Mesendoderm (in vitro differentiated cells): ENCODE measurements at regions not wholly inside any gene's neighbourhood (a gene's known extent, or its start where the extent isn't known, plus 50 kb on each side); places are given as distances from the start of the nearest gene placed in this dataset.

ENCODE experiments used
- DNase-seq: peaks from one replicate; pipeline ENCODE4 v3.0.0; 2013
- H2AK5ac ChIP-seq: 2 replicates; pipeline ENCODE4 v1.6.1; 2013; ENCODE audit warnings: low read length, inconsistent platforms
- H2BK120ac ChIP-seq: 2 replicates; pipeline ENCODE4 v1.6.1; 2013; ENCODE audit warnings: low read depth, mild to moderate bottlenecking, low read length, moderate library complexity, mixed read lengths
- H2BK15ac ChIP-seq: replicated peaks from 2 replicates; pipeline ENCODE4 v1.6.1; 2013; ENCODE audit warnings: low read depth, mild to moderate bottlenecking, moderate library complexity
- H2BK5ac ChIP-seq: 2 replicates; pipeline ENCODE4 v1.6.1; 2013; ENCODE audit warnings: low read length, inconsistent platforms
- H3K18ac ChIP-seq: 2 replicates; pipeline ENCODE4 v1.6.1; 2013; ENCODE audit warnings: mild to moderate bottlenecking, low read length, mixed read lengths
- H3K23ac ChIP-seq: one replicate; pipeline ENCODE4 v1.6.1; 2013; ENCODE audit warnings: low read length
- H3K27ac ChIP-seq: 2 replicates; pipeline ENCODE4 v1.5.1; 2013; ENCODE audit warnings: low read depth, mild to moderate bottlenecking, inconsistent platforms, low read length, moderate library complexity
- H3K27me3 ChIP-seq: 2 replicates; pipeline ENCODE4 v1.6.1; 2013; ENCODE audit warnings: low read length, control low read depth, mild to moderate bottlenecking, inconsistent platforms; ENCODE audit not compliant: insufficient read depth, poor library complexity
- H3K36me3 ChIP-seq: 2 replicates; pipeline ENCODE4 v1.6.1; 2013; ENCODE audit warnings: low read length, inconsistent platforms; ENCODE audit not compliant: control insufficient read depth, insufficient read depth
- H3K4ac ChIP-seq: one replicate; pipeline ENCODE4 v1.6.1; 2013; ENCODE audit warnings: low read depth, mild to moderate bottlenecking, low read length, moderate library complexity
- H3K4me1 ChIP-seq: 2 replicates; pipeline ENCODE4 v1.6.1; 2013; ENCODE audit warnings: low read depth, low read length, inconsistent platforms; ENCODE audit not compliant: control insufficient read depth
- H3K4me2 ChIP-seq: 2 replicates; pipeline ENCODE4 v1.6.1; 2013; ENCODE audit warnings: low read length
- H3K4me3 ChIP-seq: 2 replicates; pipeline ENCODE4 v1.5.1; 2013; ENCODE audit warnings: mild to moderate bottlenecking, low read length
- H3K56ac ChIP-seq: one replicate; pipeline ENCODE4 v1.6.1; 2013; ENCODE audit warnings: low read length
- H3K79me1 ChIP-seq: 2 replicates; pipeline ENCODE4 v1.6.1; 2013; ENCODE audit warnings: low read length, inconsistent platforms
- H3K79me2 ChIP-seq: 2 replicates; pipeline ENCODE4 v1.6.1; 2013; ENCODE audit warnings: mild to moderate bottlenecking, low read length; ENCODE audit not compliant: control insufficient read depth, insufficient read depth
- H3K9ac ChIP-seq: 2 replicates; pipeline ENCODE4 v1.6.1; 2013; ENCODE audit warnings: low read length, inconsistent platforms
- H4K5ac ChIP-seq: one replicate; pipeline ENCODE4 v1.6.1; 2013; ENCODE audit warnings: low read length
- H4K8ac ChIP-seq: one replicate; pipeline ENCODE4 v1.6.1; 2013; ENCODE audit warnings: low read depth, mild to moderate bottlenecking, control low read depth, low read length, moderate library complexity
- WGBS: extraction: QIAGEN DNeasy Blood & Tissue Kit; methylation state at CpG from one replicate; pipeline ENCODE4 v1.1.7; 2013; ENCODE audit warnings: low lambda C conversion rate, missing lambda C conversion rate; ENCODE audit not compliant: insufficient coverage; ENCODE audit errors: extremely low coverage; 5-methylcytosine and 5-hydroxymethylcytosine counted together

DNA sequence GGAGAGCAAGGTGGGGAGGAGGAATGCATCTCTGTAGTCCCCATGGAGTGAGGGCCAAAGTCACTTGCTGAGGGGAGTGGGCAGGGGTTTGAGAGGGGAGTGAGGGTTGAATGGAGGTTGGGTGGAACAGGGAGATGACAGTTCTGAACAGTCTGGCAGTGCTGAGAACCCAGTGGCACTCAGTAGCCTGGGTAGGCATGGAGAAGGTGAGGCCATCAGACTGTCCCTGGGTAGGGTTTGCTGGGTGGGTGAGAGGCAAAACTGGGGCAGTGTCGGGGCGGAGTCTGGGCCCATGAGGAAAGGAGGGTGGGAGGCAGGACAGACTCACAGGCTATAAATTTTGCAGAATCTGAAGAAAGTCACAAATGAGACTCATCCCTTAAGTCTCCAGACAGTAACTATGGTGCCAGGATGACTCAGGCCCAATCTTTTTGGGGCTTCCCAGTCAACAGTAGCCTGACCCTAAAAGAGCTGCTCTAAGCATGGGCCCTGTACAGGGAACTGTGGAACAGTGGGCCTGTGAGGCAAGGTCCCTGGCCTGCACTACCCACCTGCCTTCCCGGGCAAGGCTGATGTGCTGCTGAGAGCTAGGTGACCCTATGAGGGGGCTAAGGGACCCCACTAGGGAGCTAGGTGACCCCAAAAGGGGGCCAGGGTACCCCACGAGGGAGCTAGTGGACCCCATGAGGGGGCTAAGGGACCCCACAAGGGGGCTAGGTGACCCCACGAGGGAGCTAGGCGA, 51.0 kb upstream of the DMRTB1 start:
- Histone ChIP-seq H4K5ac (no peak overlapping the region), H2BK120ac (no peak overlapping the region), H3K27ac (no peak overlapping the region), H3K4me1 (peaks cover 4% of the 10 kb centered on the region), H2AK5ac (peak overlapping the region; percentile 49), H3K79me1 (no peaks in the 10 kb centered on the region), H3K4ac (no peak overlapping the region), H3K9ac (no peak overlapping the region), H4K8ac (no peak overlapping the region), H3K56ac (peak overlapping the region; percentile 6), H3K18ac (peak overlapping the region; percentile 29), H2BK15ac (no peak overlapping the region), H3K79me2 (no peaks in the 10 kb centered on the region), H3K4me3 (no peak overlapping the region), H3K27me3 (no peaks in the 10 kb centered on the region), H2BK5ac (no peak overlapping the region), H3K23ac (no peak overlapping the region), H3K36me3 (no peaks in the 10 kb centered on the region), H3K4me2 (no peak overlapping the region)
- WGBS = no CpG with 5 or more reads among the region's 6 CpGs
- DNase-seq = no peak

DNA sequence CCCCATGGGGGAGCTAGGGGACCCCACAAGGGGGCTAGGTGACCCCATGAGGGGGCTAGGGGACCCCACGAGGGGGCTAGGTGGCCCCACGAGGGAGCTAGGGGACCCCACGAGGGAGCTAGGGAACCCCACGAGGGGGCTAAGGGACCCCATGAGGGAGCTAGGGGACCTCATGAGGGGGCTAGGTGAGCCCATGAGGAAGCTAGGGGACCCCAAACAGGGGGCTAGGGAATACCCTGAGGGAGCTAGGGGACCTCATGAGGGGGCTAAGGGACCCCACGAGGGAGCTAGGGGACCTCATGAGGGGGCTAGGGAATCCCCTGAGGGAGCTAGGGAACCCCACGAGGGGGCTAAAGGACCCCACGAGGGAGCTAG, 50.5 kb upstream of the DMRTB1 start:
- no peaks in the 10 kb centered on the region for H3K79me2 ChIP-seq
- H3K23ac ChIP-seq = no peak overlapping the region
- H3K4ac ChIP-seq = peak overlapping the region; percentile 8
- H2BK5ac ChIP-seq = no peak overlapping the region
- no peak overlapping the region for H3K27ac ChIP-seq
- H3K4me3 ChIP-seq = no peak overlapping the region
- H4K5ac ChIP-seq = no peak overlapping the region
- H3K27me3 ChIP-seq = no peaks in the 10 kb centered on the region
- H2BK120ac ChIP-seq = no peak overlapping the region
- no peak overlapping the region for H3K9ac ChIP-seq
- H3K18ac ChIP-seq = peak overlapping the region; percentile 29
- no peak overlapping the region for H4K8ac ChIP-seq
- peaks cover 7% of the 10 kb centered on the region for H3K4me1 ChIP-seq
- DNase-seq = no peak
- no peaks in the 10 kb centered on the region for H3K79me1 ChIP-seq
- no peak overlapping the region for H2AK5ac ChIP-seq
- H3K36me3 ChIP-seq = no peaks in the 10 kb centered on the region
- no peak overlapping the region for H2BK15ac ChIP-seq
- no peak overlapping the region for H3K4me2 ChIP-seq
- no CpG with 5 or more reads among the region's 7 CpGs for WGBS
- no peak overlapping the region for H3K56ac ChIP-seq

DNA sequence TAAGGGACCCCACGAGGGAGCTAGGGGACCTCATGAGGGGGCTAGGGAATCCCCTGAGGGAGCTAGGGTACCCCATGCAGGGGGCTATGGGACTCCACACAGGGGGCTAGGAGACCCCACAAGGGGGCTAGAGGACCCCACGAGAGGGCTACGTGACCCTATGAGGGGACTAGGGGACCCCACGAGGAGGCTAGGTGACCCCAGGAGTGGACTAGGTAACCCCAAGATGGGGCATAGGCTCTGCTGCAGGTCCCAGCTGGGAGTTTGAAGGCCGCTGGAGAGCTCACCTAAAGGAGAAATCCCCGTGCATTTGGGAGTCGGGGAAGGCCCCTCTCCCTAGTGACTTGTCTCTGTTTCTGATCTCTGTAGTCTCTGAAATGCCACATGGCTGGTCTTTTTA, 50.0 kb upstream of the DMRTB1 start:
- peaks cover 7% of the 10 kb centered on the region for H3K4me1 ChIP-seq
- H4K8ac ChIP-seq = no peak overlapping the region
- no peak overlapping the region for H2AK5ac ChIP-seq
- H2BK15ac ChIP-seq = no peak overlapping the region
- H3K18ac ChIP-seq = peak overlapping the region; percentile 19
- H3K36me3 ChIP-seq = no peaks in the 10 kb centered on the region
- DNase-seq = no peak
- no peak overlapping the region for H3K23ac ChIP-seq
- H3K9ac ChIP-seq = no peak overlapping the region
- H3K4me2 ChIP-seq = no peak overlapping the region
- H3K27ac ChIP-seq = no peak overlapping the region
- H3K4me3 ChIP-seq = no peak overlapping the region
- H3K4ac ChIP-seq = peak overlapping the region; percentile 75
- H2BK5ac ChIP-seq = no peak overlapping the region
- H3K79me1 ChIP-seq = no peaks in the 10 kb centered on the region
- no peak overlapping the region for H4K5ac ChIP-seq
- no peaks in the 10 kb centered on the region for H3K27me3 ChIP-seq
- WGBS = no CpG with 5 or more reads among the region's 7 CpGs
- H3K56ac ChIP-seq = no peak overlapping the region
- no peaks in the 10 kb centered on the region for H3K79me2 ChIP-seq
- no peak overlapping the region for H2BK120ac ChIP-seq
